HG02759 (cell line): ENCODE measurements at regions not wholly inside any gene's neighbourhood (a gene's known extent, or its start where the extent isn't known, plus 50 kb on each side); places are given as distances from the start of the nearest gene placed in this dataset.

Experiments used
- ATAC-seq: cut with Tn5 transposase; IDR thresholded peaks from one replicate; pipeline ENCODE4 v1.9.1; 2021; ENCODE audit warnings: mild to moderate bottlenecking, moderate library complexity; ENCODE audit not compliant: unreplicated experiment

GRCh38 chr12:118467641-118468305 lies 91.4 kb downstream of the SUDS3 start:
- no peak for ATAC-seq

- no peak for ATAC-seq
Measured at GRCh38 chr12:118472940-118473339, 96.6 kb downstream of the SUDS3 start.

DNA sequence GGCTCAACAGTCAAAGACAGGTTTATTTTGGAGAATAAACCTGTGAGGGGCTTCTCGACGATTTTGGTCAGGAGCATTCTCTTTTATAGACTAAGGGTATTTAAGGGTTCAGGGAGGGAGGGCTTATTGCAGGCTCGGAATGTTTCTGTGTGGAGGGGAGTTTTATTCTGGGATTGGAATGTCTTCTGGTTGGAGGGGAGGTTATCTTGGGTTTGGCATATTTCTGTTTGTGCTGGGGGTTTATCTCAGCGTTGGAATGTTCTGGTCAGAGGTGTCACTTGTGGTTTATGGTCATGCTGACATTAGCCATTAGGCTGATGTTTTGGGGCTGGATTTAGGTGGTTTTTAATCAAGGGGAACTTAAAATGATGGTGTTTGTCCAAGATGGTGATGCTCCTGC lies 103.9 kb downstream of the SUDS3 start:
- ATAC-seq, result no peak

- no peak for ATAC-seq
Measured at GRCh38 chr12:118488034-118488433, 111.7 kb downstream of the SUDS3 start.

- ATAC-seq, result no peak
Measured at GRCh38 chr12:118493962-118494361, 117.6 kb downstream of the SUDS3 start.

- ATAC-seq, result no peak
Measured at GRCh38 chr12:118494776-118495175, 118.4 kb downstream of the SUDS3 start.

DNA sequence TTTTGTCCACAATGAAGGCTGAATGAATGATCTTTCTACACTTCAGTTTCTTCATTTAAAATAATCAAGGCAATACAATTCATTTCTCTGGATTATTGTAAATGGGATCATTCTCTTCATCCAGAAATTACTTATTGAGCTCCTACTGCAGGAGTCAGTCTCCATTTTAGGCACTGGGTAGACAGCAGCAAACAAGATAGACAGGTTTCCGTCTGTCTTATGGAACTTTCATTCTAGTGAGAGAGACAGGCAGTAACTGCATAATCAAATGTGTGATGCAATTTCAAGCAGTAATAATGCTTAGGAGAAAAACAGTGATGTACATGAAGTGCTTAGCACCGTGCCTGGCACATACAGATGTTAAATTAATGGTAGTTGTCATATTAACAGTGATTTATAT lies 118.9 kb downstream of the SUDS3 start:
- no peak for ATAC-seq

DNA sequence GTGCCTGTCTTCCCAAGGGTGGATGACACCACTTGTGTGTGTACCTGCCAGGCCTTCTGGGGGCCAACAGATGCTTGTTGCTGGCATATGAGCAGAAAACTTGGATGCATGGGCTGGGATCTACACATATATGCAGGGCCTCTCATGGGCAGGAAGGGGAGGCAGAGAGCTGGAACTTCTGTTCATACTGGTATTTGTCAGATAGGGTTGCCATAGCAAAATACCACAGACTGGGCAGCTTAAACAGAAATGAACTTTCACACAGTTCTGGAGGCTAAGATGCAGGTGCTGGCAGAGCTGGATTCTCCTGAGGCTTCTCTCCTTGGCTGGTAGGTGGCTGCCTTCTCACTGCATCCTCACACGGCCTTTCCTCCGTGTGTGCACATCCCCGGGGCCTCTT lies 121.8 kb downstream of the SUDS3 start:
- no peak for ATAC-seq

GRCh38 chr12:118500299-118500698 lies 123.9 kb downstream of the SUDS3 start:
- no peak for ATAC-seq

GRCh38 chr12:118501489-118501888 lies 125.1 kb downstream of the SUDS3 start:
- ATAC-seq, result no peak

GRCh38 chr12:118503476-118503875 lies 127.1 kb downstream of the SUDS3 start:
- ATAC-seq, result no peak

DNA sequence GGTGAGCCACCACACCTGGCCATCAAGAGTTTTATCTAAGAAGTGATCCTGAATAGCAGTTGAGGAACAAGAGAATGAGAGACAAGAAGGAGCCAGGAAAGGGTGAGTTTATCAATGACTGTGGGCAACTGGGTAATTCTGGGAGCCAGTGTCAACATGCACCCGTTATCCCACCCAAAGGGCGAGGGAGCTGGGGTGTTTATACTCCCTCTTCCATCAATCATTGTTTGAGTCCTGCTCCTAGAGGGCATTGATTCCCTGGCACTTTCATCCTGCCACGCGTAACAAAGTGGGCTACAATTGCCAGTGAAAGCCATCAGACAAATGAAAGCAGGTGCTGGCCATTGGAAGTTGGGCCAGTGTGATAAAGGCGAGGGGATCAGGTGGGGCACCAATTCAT lies 136.3 kb downstream of the SUDS3 start:
- ATAC-seq, result no peak

GRCh38 chr12:118513611-118514010 lies 137.3 kb downstream of the SUDS3 start:
- ATAC-seq, result no peak

- ATAC-seq, result no peak
Measured at GRCh38 chr12:118514297-118514696, 137.9 kb downstream of the SUDS3 start.

GRCh38 chr12:118520214-118521035 lies 144.1 kb downstream of the SUDS3 start:
- ATAC-seq, result no peak

DNA sequence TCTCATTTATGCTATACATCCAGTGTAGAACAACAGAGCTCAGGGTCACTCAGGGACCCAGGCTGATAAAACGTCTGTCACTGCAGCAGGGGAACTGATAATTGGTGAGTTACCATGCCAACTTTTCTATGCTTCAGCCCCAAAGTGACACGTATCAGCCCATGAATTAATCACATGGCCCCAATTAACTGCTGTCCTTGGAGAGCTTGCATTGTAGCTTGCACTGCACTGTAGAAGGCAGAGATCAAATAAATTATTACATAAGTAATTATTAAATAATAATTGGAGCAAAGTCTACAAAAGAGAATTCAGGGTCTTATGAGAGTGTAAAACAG lies 144.6 kb downstream of the SUDS3 start:
- ATAC-seq, result no peak

- ATAC-seq, result no peak
Measured at GRCh38 chr12:118524446-118524845, 148.1 kb downstream of the SUDS3 start.

DNA sequence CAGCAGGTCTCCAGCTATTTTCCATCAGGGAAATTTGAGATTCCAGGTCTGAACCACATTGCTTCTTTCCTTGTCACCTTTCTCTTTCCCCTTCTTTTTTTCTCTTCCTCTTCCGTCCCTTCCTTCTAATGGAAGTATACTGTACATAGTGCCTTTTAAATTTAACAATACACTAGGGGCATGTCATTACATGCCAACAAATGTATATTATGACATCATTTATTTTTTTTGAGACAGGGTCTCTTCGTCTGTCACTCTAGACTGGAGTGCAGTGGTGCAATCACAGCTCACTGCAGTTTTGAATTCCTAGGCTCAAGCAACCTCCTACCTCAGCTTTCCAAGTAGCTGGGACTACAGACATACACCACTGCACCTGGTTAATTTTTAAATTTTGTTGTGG lies 148.9 kb downstream of the SUDS3 start:
- ATAC-seq, result no peak

- ATAC-seq, result no peak
Measured at GRCh38 chr12:118526255-118527095, 150.1 kb downstream of the SUDS3 start.

DNA sequence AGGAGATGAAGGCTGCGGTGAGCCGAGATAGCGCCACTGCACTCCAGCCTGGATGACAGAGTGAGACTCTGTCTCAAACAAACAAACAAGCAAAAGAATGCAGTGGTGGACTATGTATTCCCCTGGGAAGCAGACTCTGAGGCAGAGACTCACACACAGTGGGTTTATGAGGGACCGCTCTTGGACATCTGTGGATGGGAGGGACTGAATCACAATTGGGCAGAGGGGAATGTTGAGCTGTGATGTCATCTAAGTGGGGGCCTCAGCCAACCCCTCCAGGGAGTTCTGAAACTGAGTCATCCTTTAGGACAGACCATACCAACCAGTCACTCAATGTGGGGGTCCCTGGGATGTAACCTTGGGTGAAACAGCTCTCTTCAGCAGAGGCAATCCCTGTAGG lies 151.0 kb downstream of the SUDS3 start:
- ATAC-seq, result no peak

GRCh38 chr12:118528625-118529024 lies 152.3 kb downstream of the SUDS3 start:
- no peak for ATAC-seq

- no peak for ATAC-seq
Measured at GRCh38 chr12:118534003-118534402, 157.6 kb downstream of the SUDS3 start.
